HEK293 (cell line): ENCODE measurements at regions not wholly inside any gene's neighbourhood (a gene's known extent, or its start where the extent isn't known, plus 50 kb on each side); places are given as distances from the start of the nearest gene placed in this dataset.

Experiments
- BCL11A ChIP-seq: fragments of 450-650 bp; formaldehyde crosslinking; IDR thresholded peaks from 2 replicates; pipeline ENCODE4 v1.5.1; 2016; ENCODE audit warnings: low read depth, missing biosample characterization, missing genetic modification characterization
- GLI4 ChIP-seq: fragments of 450-650 bp; formaldehyde crosslinking; IDR thresholded peaks from 2 replicates; pipeline ENCODE4 v1.5.1; 2016; ENCODE audit warnings: missing biosample characterization, missing genetic modification characterization
- HOXA7 ChIP-seq: sonication (generic); formaldehyde crosslinking; IDR thresholded peaks from 2 replicates; pipeline ENCODE4 v1.8.1; 2022; ENCODE audit warnings: missing genetic modification reagents, borderline replicate concordance
- IKZF3 ChIP-seq: fragments of 450-650 bp; IDR thresholded peaks from 2 replicates; pipeline ENCODE4 v1.5.0; 2018; ENCODE audit warnings: missing biosample characterization, mild to moderate bottlenecking, missing genetic modification characterization, moderate library complexity
- KLF9 ChIP-seq: fragments of 450-650 bp; formaldehyde crosslinking; IDR thresholded peaks from 2 replicates; pipeline ENCODE4 v1.5.1; 2016; ENCODE audit warnings: missing biosample characterization, missing genetic modification characterization, low read depth
- MZF1 ChIP-seq: fragments of 450-650 bp; formaldehyde crosslinking; IDR thresholded peaks from 2 replicates; pipeline ENCODE4 v1.5.1; 2017; ENCODE audit warnings: missing biosample characterization, missing genetic modification characterization, borderline replicate concordance
- PRDM1 ChIP-seq: fragments of 450-650 bp; formaldehyde crosslinking; IDR thresholded peaks from 2 replicates; pipeline ENCODE4; 2016; ENCODE audit warnings: missing biosample characterization, missing genetic modification characterization
- SCRT2 ChIP-seq: fragments of 450-650 bp; formaldehyde crosslinking; IDR thresholded peaks from 2 replicates; pipeline ENCODE4 v1.5.1; 2016; ENCODE audit warnings: missing biosample characterization, missing genetic modification characterization
- SP2 ChIP-seq: fragments of 450-650 bp; formaldehyde crosslinking; IDR thresholded peaks from 2 replicates; pipeline ENCODE4 v1.5.1; 2016; ENCODE audit warnings: missing biosample characterization, missing genetic modification characterization
- ZBTB20 ChIP-seq: fragments of 450-650 bp; formaldehyde crosslinking; IDR thresholded peaks from 2 replicates; pipeline ENCODE4 v1.5.1; 2016; ENCODE audit warnings: missing biosample characterization, missing genetic modification characterization
- ZBTB7A ChIP-seq: fragments of 450-650 bp; formaldehyde crosslinking; IDR thresholded peaks from 2 replicates; pipeline ENCODE4 v1.5.1; 2016; ENCODE audit warnings: low read depth, missing biosample characterization, missing genetic modification characterization
- ZFHX2 ChIP-seq: fragments of 450-650 bp; formaldehyde crosslinking; conservative IDR thresholded peaks from 2 replicates; pipeline ENCODE4 v1.5.1; 2016; ENCODE audit warnings: missing biosample characterization, missing genetic modification characterization
- ZNF114 ChIP-seq: fragments of 450-650 bp; formaldehyde crosslinking; IDR thresholded peaks from 2 replicates; pipeline ENCODE4 v1.5.0; 2017; ENCODE audit warnings: missing biosample characterization, missing genetic modification characterization
- ZNF121 ChIP-seq: fragments of 450-650 bp; formaldehyde crosslinking; IDR thresholded peaks from 2 replicates; pipeline ENCODE4 v1.5.1; 2016; ENCODE audit warnings: missing biosample characterization, missing genetic modification characterization
- ZNF248 ChIP-seq: fragments of 450-650 bp; formaldehyde crosslinking; IDR thresholded peaks from 2 replicates; pipeline ENCODE4 v1.5.1; 2017; ENCODE audit warnings: missing biosample characterization, missing genetic modification characterization
- ZNF302 ChIP-seq: fragments of 450-650 bp; formaldehyde crosslinking; IDR thresholded peaks from 2 replicates; pipeline ENCODE4 v1.5.1; 2016; ENCODE audit warnings: missing biosample characterization, missing genetic modification characterization, low read depth
- ZNF324 ChIP-seq: fragments of 450-650 bp; formaldehyde crosslinking; IDR thresholded peaks from 2 replicates; pipeline ENCODE4 v1.5.1; 2016; ENCODE audit warnings: missing biosample characterization, missing genetic modification characterization
- ZNF335 ChIP-seq: fragments of 450-650 bp; formaldehyde crosslinking; conservative IDR thresholded peaks from 2 replicates; pipeline ENCODE4 v1.5.1; 2016; ENCODE audit warnings: missing biosample characterization, missing genetic modification characterization
- ZNF423 ChIP-seq: fragments of 450-650 bp; formaldehyde crosslinking; IDR thresholded peaks from 2 replicates; pipeline ENCODE4 v1.5.1; 2016; ENCODE audit warnings: missing biosample characterization, missing genetic modification characterization
- ZNF501 ChIP-seq: fragments of 450-650 bp; formaldehyde crosslinking; IDR thresholded peaks from 2 replicates; pipeline ENCODE4 v1.5.1; 2016; ENCODE audit warnings: missing biosample characterization, missing genetic modification characterization
- ZNF548 ChIP-seq: fragments of 450-650 bp; formaldehyde crosslinking; IDR thresholded peaks from 2 replicates; pipeline ENCODE4 v1.5.1; 2016; ENCODE audit warnings: missing biosample characterization, missing genetic modification characterization
- ZNF560 ChIP-seq: fragments of 450-650 bp; formaldehyde crosslinking; IDR thresholded peaks from 2 replicates; pipeline ENCODE4 v1.5.1; 2017; ENCODE audit warnings: missing biosample characterization, missing genetic modification characterization, borderline replicate concordance
- ZNF561 ChIP-seq: fragments of 450-650 bp; IDR thresholded peaks from 2 replicates; pipeline ENCODE4 v1.5.1; 2018; ENCODE audit warnings: missing biosample characterization, missing genetic modification characterization, borderline replicate concordance
- ZNF571 ChIP-seq: fragments of 450-650 bp; formaldehyde crosslinking; IDR thresholded peaks from 2 replicates; pipeline ENCODE4 v1.5.0; 2017; ENCODE audit warnings: missing biosample characterization, missing genetic modification characterization
- ZNF624 ChIP-seq: fragments of 450-650 bp; formaldehyde crosslinking; IDR thresholded peaks from 2 replicates; pipeline ENCODE4 v1.5.1; 2017; ENCODE audit warnings: missing biosample characterization, missing genetic modification characterization
- ZNF660 ChIP-seq: fragments of 450-650 bp; IDR thresholded peaks from 2 replicates; pipeline ENCODE4 v1.5.1; 2018; ENCODE audit warnings: missing biosample characterization, mild to moderate bottlenecking, missing genetic modification characterization
- ZNF664 ChIP-seq: fragments of 450-650 bp; formaldehyde crosslinking; IDR thresholded peaks from 2 replicates; pipeline ENCODE4 v1.5.1; 2016; ENCODE audit warnings: missing biosample characterization, missing genetic modification characterization
- ZNF677 ChIP-seq: fragments of 450-650 bp; IDR thresholded peaks from 2 replicates; pipeline ENCODE4 v1.5.0; 2018; ENCODE audit warnings: missing biosample characterization, mild to moderate bottlenecking, missing genetic modification characterization, moderate library complexity
- ZNF701 ChIP-seq: fragments of 450-650 bp; formaldehyde crosslinking; IDR thresholded peaks from 2 replicates; pipeline ENCODE4 v1.5.1; 2016; ENCODE audit warnings: missing biosample characterization, missing genetic modification characterization
- ZNF777 ChIP-seq: fragments of 450-650 bp; formaldehyde crosslinking; IDR thresholded peaks from 2 replicates; pipeline ENCODE4 v1.5.1; 2017; ENCODE audit warnings: missing biosample characterization, missing genetic modification characterization, borderline replicate concordance
- TF ChIP-seq, protein P1 (sequence below): fragments of 450-650 bp; formaldehyde crosslinking; IDR thresholded peaks from 2 replicates; pipeline ENCODE4 v1.5.1; 2016; ENCODE audit warnings: missing biosample characterization, missing genetic modification characterization
- TF ChIP-seq, protein P2 (sequence below): fragments of 450-650 bp; formaldehyde crosslinking; IDR thresholded peaks from 2 replicates; pipeline ENCODE4 v1.5.1; 2016; ENCODE audit warnings: missing biosample characterization, missing genetic modification characterization
- TF ChIP-seq, protein P3 (sequence below): fragments of 450-650 bp; formaldehyde crosslinking; IDR thresholded peaks from 2 replicates; pipeline ENCODE4 v1.5.1; 2016; ENCODE audit warnings: missing biosample characterization, missing genetic modification characterization
- TF ChIP-seq, protein P4 (sequence below): fragments of 450-650 bp; formaldehyde crosslinking; IDR thresholded peaks from 2 replicates; pipeline ENCODE4 v1.5.1; 2017; ENCODE audit warnings: missing biosample characterization, missing genetic modification characterization
- TF ChIP-seq, protein P5 (sequence below): fragments of 450-650 bp; formaldehyde crosslinking; IDR thresholded peaks from 2 replicates; pipeline ENCODE4 v1.5.1; 2016; ENCODE audit warnings: missing biosample characterization, missing genetic modification characterization

DNA sequence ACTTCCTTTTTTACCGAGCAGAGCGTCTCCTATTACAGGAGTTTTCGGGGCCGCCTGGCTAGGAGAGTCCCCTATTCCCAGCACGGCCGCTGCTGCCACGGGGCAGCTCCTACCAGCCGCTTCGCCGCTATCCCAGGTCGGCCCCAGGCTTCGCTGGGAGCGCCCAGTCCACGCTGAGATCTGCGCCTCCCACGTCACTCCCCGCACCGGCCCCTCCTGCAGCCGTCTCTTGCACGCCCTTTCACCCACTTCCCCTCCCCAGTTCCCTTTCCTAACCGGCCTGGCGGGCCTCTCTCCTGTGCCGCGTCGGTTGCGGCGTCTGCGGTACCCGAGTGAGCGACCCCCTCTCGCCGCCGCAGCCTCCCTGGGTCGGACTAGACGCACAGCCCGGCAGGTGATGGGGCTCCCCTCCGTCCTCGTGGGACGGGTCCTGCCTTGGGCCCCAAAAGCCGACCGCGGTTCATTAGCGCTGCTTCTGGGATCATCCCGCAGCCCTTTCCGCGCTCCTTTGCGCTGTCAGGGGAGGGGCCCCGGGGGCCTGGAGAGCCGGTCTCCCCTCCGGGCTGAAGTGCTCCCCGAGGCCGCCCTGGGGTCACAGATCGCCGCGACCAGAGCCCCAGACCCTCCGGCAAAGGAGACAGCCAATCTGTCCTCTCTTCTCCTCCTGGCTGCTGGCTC, 1318.4 kb downstream of the TMEM121 start (continued):
- no peak for TF ChIP-seq ZNF560 (tag by site-specific recombination)
- TF ChIP-seq ZNF571 (tag by site-specific recombination), result no peak
- 0 out of 2 replicates have a peak, but pooled peaks have one; percentile 18 for TF ChIP-seq ZNF423 (tag by site-specific recombination)
- TF ChIP-seq ZNF324 (tag by site-specific recombination), result no peak
- TF ChIP-seq ZNF335 (tag by site-specific recombination), result 0 out of 2 replicates have a peak, but pooled peaks have one; percentile 20
- no peak for TF ChIP-seq ZNF501 (tag by site-specific recombination)
- no peak for TF ChIP-seq ZNF677
- no peak for TF ChIP-seq HOXA7 (CRISPR knock-in tag)
- no peak for TF ChIP-seq ZNF624 (tag by site-specific recombination)
- TF ChIP-seq SP2 (tag by site-specific recombination), result no peak; the same call in 1 of the 2 replicates
- TF ChIP-seq SCRT2 (tag by site-specific recombination), result no peak
- TF ChIP-seq, protein P1, sequence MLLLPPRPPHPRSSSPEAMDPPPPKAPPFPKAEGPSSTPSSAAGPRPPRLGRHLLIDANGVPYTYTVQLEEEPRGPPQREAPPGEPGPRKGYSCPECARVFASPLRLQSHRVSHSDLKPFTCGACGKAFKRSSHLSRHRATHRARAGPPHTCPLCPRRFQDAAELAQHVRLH, result no peak
- no peak for TF ChIP-seq MZF1
- TF ChIP-seq ZBTB20 (tag by site-specific recombination), result 0 out of 2 replicates have a peak, but pooled peaks have one; percentile 34
- TF ChIP-seq, protein P2, sequence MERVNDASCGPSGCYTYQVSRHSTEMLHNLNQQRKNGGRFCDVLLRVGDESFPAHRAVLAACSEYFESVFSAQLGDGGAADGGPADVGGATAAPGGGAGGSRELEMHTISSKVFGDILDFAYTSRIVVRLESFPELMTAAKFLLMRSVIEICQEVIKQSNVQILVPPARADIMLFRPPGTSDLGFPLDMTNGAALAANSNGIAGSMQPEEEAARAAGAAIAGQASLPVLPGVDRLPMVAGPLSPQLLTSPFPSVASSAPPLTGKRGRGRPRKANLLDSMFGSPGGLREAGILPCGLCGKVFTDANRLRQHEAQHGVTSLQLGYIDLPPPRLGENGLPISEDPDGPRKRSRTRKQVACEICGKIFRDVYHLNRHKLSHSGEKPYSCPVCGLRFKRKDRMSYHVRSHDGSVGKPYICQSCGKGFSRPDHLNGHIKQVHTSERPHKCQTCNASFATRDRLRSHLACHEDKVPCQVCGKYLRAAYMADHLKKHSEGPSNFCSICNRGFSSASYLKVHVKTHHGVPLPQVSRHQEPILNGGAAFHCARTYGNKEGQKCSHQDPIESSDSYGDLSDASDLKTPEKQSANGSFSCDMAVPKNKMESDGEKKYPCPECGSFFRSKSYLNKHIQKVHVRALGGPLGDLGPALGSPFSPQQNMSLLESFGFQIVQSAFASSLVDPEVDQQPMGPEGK, result no peak
- TF ChIP-seq ZNF114 (tag by site-specific recombination), result no peak
- TF ChIP-seq ZNF777 (tag by site-specific recombination), result 0 out of 2 replicates have a peak, but pooled peaks have one; percentile 73
- TF ChIP-seq, protein P3, sequence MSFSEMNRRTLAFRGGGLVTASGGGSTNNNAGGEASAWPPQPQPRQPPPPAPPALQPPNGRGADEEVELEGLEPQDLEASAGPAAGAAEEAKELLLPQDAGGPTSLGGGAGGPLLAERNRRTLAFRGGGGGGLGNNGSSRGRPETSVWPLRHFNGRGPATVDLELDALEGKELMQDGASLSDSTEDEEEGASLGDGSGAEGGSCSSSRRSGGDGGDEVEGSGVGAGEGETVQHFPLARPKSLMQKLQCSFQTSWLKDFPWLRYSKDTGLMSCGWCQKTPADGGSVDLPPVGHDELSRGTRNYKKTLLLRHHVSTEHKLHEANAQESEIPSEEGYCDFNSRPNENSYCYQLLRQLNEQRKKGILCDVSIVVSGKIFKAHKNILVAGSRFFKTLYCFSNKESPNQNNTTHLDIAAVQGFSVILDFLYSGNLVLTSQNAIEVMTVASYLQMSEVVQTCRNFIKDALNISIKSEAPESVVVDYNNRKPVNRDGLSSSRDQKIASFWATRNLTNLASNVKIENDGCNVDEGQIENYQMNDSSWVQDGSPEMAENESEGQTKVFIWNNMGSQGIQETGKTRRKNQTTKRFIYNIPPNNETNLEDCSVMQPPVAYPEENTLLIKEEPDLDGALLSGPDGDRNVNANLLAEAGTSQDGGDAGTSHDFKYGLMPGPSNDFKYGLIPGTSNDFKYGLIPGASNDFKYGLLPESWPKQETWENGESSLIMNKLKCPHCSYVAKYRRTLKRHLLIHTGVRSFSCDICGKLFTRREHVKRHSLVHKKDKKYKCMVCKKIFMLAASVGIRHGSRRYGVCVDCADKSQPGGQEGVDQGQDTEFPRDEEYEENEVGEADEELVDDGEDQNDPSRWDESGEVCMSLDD (tag by site-specific recombination), result peak; percentile 16; the same call in 1 of the 2 replicates
- TF ChIP-seq KLF9 (tag by site-specific recombination), result no peak
- no peak for TF ChIP-seq IKZF3 (tag by site-specific recombination)
- no peak for TF ChIP-seq ZNF248 (tag by site-specific recombination)
- TF ChIP-seq ZFHX2, result peak; percentile 42; the same call in 1 of the 2 replicates
- no peak for TF ChIP-seq ZNF121 (tag by site-specific recombination)
- TF ChIP-seq ZNF548, result no peak
- TF ChIP-seq BCL11A (tag by site-specific recombination), result no peak
- no peak for TF ChIP-seq ZNF561 (tag by site-specific recombination)
- TF ChIP-seq, protein P4, sequence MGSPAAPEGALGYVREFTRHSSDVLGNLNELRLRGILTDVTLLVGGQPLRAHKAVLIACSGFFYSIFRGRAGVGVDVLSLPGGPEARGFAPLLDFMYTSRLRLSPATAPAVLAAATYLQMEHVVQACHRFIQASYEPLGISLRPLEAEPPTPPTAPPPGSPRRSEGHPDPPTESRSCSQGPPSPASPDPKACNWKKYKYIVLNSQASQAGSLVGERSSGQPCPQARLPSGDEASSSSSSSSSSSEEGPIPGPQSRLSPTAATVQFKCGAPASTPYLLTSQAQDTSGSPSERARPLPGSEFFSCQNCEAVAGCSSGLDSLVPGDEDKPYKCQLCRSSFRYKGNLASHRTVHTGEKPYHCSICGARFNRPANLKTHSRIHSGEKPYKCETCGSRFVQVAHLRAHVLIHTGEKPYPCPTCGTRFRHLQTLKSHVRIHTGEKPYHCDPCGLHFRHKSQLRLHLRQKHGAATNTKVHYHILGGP (tag by site-specific recombination), result no peak
- TF ChIP-seq ZNF701 (tag by site-specific recombination), result no peak
- no peak for TF ChIP-seq ZNF302 (tag by site-specific recombination)
- no peak for TF ChIP-seq ZBTB7A (tag by site-specific recombination)
- TF ChIP-seq GLI4 (tag by site-specific recombination), result no peak
- TF ChIP-seq PRDM1 (tag by site-specific recombination), result peak; percentile 72
- TF ChIP-seq ZNF660 (tag by site-specific recombination), result no peak
- TF ChIP-seq, protein P5, sequence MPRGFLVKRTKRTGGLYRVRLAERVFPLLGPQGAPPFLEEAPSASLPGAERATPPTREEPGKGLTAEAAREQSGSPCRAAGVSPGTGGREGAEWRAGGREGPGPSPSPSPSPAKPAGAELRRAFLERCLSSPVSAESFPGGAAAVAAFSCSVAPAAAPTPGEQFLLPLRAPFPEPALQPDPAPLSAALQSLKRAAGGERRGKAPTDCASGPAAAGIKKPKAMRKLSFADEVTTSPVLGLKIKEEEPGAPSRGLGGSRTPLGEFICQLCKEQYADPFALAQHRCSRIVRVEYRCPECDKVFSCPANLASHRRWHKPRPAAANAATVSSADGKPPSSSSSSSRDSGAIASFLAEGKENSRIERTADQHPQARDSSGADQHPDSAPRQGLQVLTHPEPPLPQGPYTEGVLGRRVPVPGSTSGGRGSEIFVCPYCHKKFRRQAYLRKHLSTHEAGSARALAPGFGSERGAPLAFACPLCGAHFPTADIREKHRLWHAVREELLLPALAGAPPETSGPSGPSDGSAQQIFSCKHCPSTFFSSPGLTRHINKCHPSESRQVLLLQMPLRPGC (tag by site-specific recombination), result no peak
- no peak for TF ChIP-seq ZNF664
